HG03064 (cell line): ENCODE measurements at regions not wholly inside any gene's neighbourhood (a gene's known extent, or its start where the extent isn't known, plus 50 kb on each side); places are given as distances from the start of the nearest gene placed in this dataset.
"Not testable (repeated sequence)": the region's sequence is repeated elsewhere in the genome, so short reads cannot be mapped to it uniquely, and the experiment has no call there.

ENCODE experiments used
- ATAC-seq: cut with Tn5 transposase; IDR thresholded peaks from one replicate; pipeline ENCODE4 v1.9.1; 2021; ENCODE audit warnings: low read depth; ENCODE audit not compliant: unreplicated experiment

- no peak for ATAC-seq
Measured at GRCh38 chr4:111334361-111334760, 711.5 kb upstream of the PITX2 start.

GRCh38 chr4:111337186-111337876 is 714.5 kb upstream of the PITX2 start:
- not testable (repeated sequence) for ATAC-seq

- no peak for ATAC-seq
Measured at GRCh38 chr4:111359602-111360001, 736.7 kb upstream of the PITX2 start.

- ATAC-seq, result no peak
Measured at GRCh38 chr4:111360906-111361305, 738.0 kb upstream of the PITX2 start.

GRCh38 chr4:111362941-111363361 is 740.1 kb upstream of the PITX2 start:
- ATAC-seq, result no peak

GRCh38 chr4:111377880-111378279 is 755.0 kb upstream of the PITX2 start:
- not testable (repeated sequence) for ATAC-seq

- no peak for ATAC-seq
Measured at GRCh38 chr4:111388561-111388960, 756.7 kb upstream of the FAM241A start.

GRCh38 chr4:111391829-111392228 is 753.4 kb upstream of the FAM241A start:
- no peak for ATAC-seq

- ATAC-seq, result no peak
Measured at GRCh38 chr4:111393781-111394180, 751.5 kb upstream of the FAM241A start.

GRCh38 chr4:111398906-111399330 is 746.3 kb upstream of the FAM241A start:
- ATAC-seq, result no peak

- no peak for ATAC-seq
Measured at GRCh38 chr4:111399623-111400022, 745.6 kb upstream of the FAM241A start.

- no peak for ATAC-seq
Measured at GRCh38 chr4:111400741-111401140, 744.5 kb upstream of the FAM241A start.

GRCh38 chr4:111404673-111405072 is 740.6 kb upstream of the FAM241A start:
- ATAC-seq, result no peak

- no peak for ATAC-seq
Measured at GRCh38 chr4:111405989-111406388, 739.3 kb upstream of the FAM241A start.

GRCh38 chr4:111410571-111410970 is 734.7 kb upstream of the FAM241A start:
- ATAC-seq, result no peak

GRCh38 chr4:111417521-111417920 is 727.7 kb upstream of the FAM241A start:
- ATAC-seq, result no peak

- ATAC-seq, result no peak
Measured at GRCh38 chr4:111433441-111433840, 711.8 kb upstream of the FAM241A start.

- no peak for ATAC-seq
Measured at GRCh38 chr4:111434586-111434985, 710.7 kb upstream of the FAM241A start.

- no peak for ATAC-seq
Measured at GRCh38 chr4:111435986-111436744, 709.1 kb upstream of the FAM241A start.

- no peak for ATAC-seq
Measured at GRCh38 chr4:111441687-111442086, 703.6 kb upstream of the FAM241A start.

GRCh38 chr4:111444836-111445235 is 700.4 kb upstream of the FAM241A start:
- not testable (repeated sequence) for ATAC-seq

GRCh38 chr4:111449657-111450056 is 695.6 kb upstream of the FAM241A start:
- no peak for ATAC-seq
